BJ (cell line): ENCODE measurements at regions not wholly inside any gene's neighbourhood (a gene's known extent, or its start where the extent isn't known, plus 50 kb on each side); places are given as distances from the start of the nearest gene placed in this dataset.

Experiments used
- CTCF ChIA-PET: fragments of 350-600 bp; formaldehyde crosslinking; extraction: SDS; loops from one replicate; lab custom pipeline; 2021; ENCODE audit warnings: antibody characterized with exemption, inconsistent platforms; lab: Yijun Ruan, JAX
- POLR2A ChIA-PET: fragments of 300-600 bp; sonication (Branson Sonifier 250); formaldehyde crosslinking; extraction: SDS; loops from one replicate; lab custom pipeline; 2021; ENCODE audit warnings: antibody characterized with exemption; lab: Charles Lee
- DNase-seq: peaks from one replicate; pipeline ENCODE4 v3.0.0-alpha.2; 2011; ENCODE audit warnings: low read depth
- H3K27me3 ChIP-seq: 2 replicates; pipeline ENCODE4 v1.6.0; 2011; ENCODE audit warnings: low read length; ENCODE audit not compliant: control insufficient read depth, insufficient read depth
- H3K36me3 ChIP-seq: 2 replicates; pipeline ENCODE4 v1.5.1; 2011; ENCODE audit warnings: low read length; ENCODE audit not compliant: control insufficient read depth, insufficient read depth
- H3K4me3 ChIP-seq: 2 replicates; pipeline ENCODE4 v1.5.1; 2011; ENCODE audit warnings: low read depth, mild to moderate bottlenecking, control low read depth, low read length
- CTCF ChIP-seq: IDR thresholded peaks from 2 replicates; pipeline ENCODE4 v1.5.1; 2011; ENCODE audit warnings: low read depth, mild to moderate bottlenecking, control low read depth, inconsistent platforms, low read length, moderate library complexity; ENCODE audit not compliant: insufficient read depth

GRCh38 chr2:82254728-82255127 is 1950.2 kb upstream of the LRRTM1 start:
- H3K36me3 ChIP-seq, result no peaks in the 10 kb centered on the region
- no peak for DNase-seq
- CTCF ChIA-PET, result no interaction called here
- POLR2A ChIA-PET, result no interaction called here
- no peak overlapping the region for H3K4me3 ChIP-seq
- H3K27me3 ChIP-seq, result no peaks in the 10 kb centered on the region
- TF ChIP-seq CTCF, result no peak

DNA sequence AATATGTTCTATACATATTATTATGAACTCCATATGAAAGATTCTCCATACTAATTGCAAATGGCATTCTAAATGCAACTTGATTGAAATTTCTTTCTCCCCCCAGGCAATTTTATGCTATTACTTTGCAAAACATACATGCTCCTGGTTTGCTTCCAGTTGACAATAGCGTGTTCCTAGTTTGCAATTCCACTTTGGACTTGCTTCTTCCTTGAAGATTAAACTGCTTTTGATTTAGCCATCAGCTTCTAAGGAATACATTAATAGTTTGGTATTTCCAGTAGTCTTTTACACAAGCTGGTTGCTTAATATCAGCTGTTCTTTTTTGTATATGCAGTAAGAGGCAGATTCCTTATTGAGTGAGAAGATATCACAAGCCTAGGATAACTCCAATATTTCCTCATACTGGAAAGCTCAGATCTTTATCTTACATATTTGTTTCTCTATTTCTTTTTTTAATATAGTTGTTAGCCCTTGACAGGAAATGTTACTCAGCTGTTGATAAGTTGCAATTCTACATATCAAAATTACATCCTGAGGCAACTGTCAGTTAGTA is 1941.7 kb upstream of the LRRTM1 start:
- CTCF ChIA-PET, result no interaction called here
- TF ChIP-seq CTCF, result no peak
- Histone ChIP-seq H3K27me3 (no peaks in the 10 kb centered on the region), H3K36me3 (no peaks in the 10 kb centered on the region), H3K4me3 (no peak overlapping the region)
- no peak for DNase-seq
- POLR2A ChIA-PET, result no interaction called here

DNA sequence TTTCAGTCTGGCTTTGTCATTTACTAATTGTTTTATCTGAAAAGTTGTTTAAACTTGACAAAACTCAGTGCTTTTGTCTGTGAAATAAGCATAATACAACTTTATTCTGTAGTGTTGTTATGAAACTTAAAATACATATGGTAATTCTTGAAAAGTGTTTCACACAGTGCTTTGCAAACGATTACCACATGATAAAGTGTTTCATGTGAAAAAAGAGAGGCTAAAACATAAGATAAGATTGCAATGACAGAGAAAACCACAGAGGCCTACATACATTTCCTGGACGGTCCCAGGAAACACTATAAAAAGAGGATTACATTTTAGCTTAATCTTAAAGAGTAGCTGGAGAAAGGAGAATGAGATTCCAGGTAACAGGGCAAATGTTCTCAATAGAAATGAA is 1934.6 kb upstream of the LRRTM1 start:
- H3K36me3 ChIP-seq, result no peaks in the 10 kb centered on the region
- ChIA-PET POLR2A (no interaction called here), CTCF (no interaction called here)
- TF ChIP-seq CTCF, result no peak
- H3K27me3 ChIP-seq, result no peaks in the 10 kb centered on the region
- no peak for DNase-seq
- H3K4me3 ChIP-seq, result no peak overlapping the region

- Histone ChIP-seq H3K36me3 (no peaks in the 10 kb centered on the region), H3K27me3 (no peaks in the 10 kb centered on the region), H3K4me3 (no peak overlapping the region)
- DNase-seq, result no peak
- ChIA-PET CTCF (no interaction called here), POLR2A (no interaction called here)
- no peak for TF ChIP-seq CTCF
Measured at GRCh38 chr2:82237994-82238662, 1933.6 kb upstream of the LRRTM1 start.

GRCh38 chr2:82234283-82234874 is 1929.8 kb upstream of the LRRTM1 start:
- TF ChIP-seq CTCF, result no peak
- CTCF ChIA-PET, result interaction anchor here (1.2 kb wide), 1 partner anchor 24 kb away, joined by 3 read pairs; no protein-coding TSS in a partner anchor
- POLR2A ChIA-PET, result no interaction called here
- H3K4me3 ChIP-seq, result no peak overlapping the region
- no peak for DNase-seq
- H3K36me3 ChIP-seq, result no peaks in the 10 kb centered on the region
- no peaks in the 10 kb centered on the region for H3K27me3 ChIP-seq
